Activated CD4-positive, alpha-beta memory T cell treated with anti-CD3 and anti-CD28 coated beads, Interleukin-2, amount 10 ng/mL, durations not matched to agents 7 days and 5 days (primary cell): ENCODE measurements at regions not wholly inside any gene's neighbourhood (a gene's known extent, or its start where the extent isn't known, plus 50 kb on each side); places are given as distances from the start of the nearest gene placed in this dataset.

Source experiments
- CTCF ChIA-PET: fragments of 350-600 bp; sonication (Branson Sonifier 250); formaldehyde crosslinking; loops from one replicate; lab custom pipeline; 2021; ENCODE audit warnings: antibody characterized with exemption, inconsistent platforms; lab: Charles Lee
- POLR2A ChIA-PET: fragments of 350-600 bp; sonication (Branson Sonifier 250); formaldehyde crosslinking; loops from one replicate; lab custom pipeline; 2021; ENCODE audit warnings: antibody characterized with exemption; lab: Charles Lee
- DNase-seq: peaks from one replicate; pipeline ENCODE4 v3.0.0-alpha.2; 2020
- H3K27ac Mint-ChIP-seq: one replicate; pipeline ENCODE4 v1.8.0; 2021; ENCODE audit warnings: mild to moderate bottlenecking, mixed read lengths
- H3K27me3 Mint-ChIP-seq: one replicate; pipeline ENCODE4 v1.8.0; 2021; ENCODE audit warnings: mixed read lengths
- H3K36me3 Mint-ChIP-seq: one replicate; pipeline ENCODE4 v1.8.0; 2021; ENCODE audit warnings: low read depth, mixed read lengths
- H3K4me1 Mint-ChIP-seq: one replicate; pipeline ENCODE4 v1.8.0; 2021; ENCODE audit warnings: mixed read lengths
- H3K4me3 Mint-ChIP-seq: one replicate; pipeline ENCODE4 v1.8.0; 2021; ENCODE audit warnings: mild to moderate bottlenecking, mixed read lengths
- H3K9me3 Mint-ChIP-seq: one replicate; pipeline ENCODE4 v1.8.0; 2021; ENCODE audit warnings: mixed read lengths

GRCh38 chr2:176525086-176525485 is 255.8 kb downstream of the MTX2 start:
- Mint-ChIP-seq H3K4me1 (no peaks in the 10 kb centered on the region), H3K27ac (no peak overlapping the region), H3K27me3 (peaks cover 20% of the 10 kb centered on the region), H3K36me3 (no peaks in the 10 kb centered on the region), H3K9me3 (no peaks in the 10 kb centered on the region), H3K4me3 (no peak overlapping the region)
- POLR2A ChIA-PET = no interaction called here
- CTCF ChIA-PET = interaction anchor here (1.8 kb wide), 1 partner anchor 28 kb away, joined by 4 read pairs; no protein-coding TSS in a partner anchor
- DNase-seq = no peak

GRCh38 chr2:176526995-176527901 is 258.0 kb downstream of the MTX2 start:
- peaks cover 26% of the 10 kb centered on the region for H3K27me3 Mint-ChIP-seq
- H3K4me3 Mint-ChIP-seq = no peak overlapping the region
- H3K4me1 Mint-ChIP-seq = no peaks in the 10 kb centered on the region
- CTCF ChIA-PET = no interaction called here
- no peak for DNase-seq
- no peaks in the 10 kb centered on the region for H3K36me3 Mint-ChIP-seq
- POLR2A ChIA-PET = no interaction called here
- no peak overlapping the region for H3K27ac Mint-ChIP-seq
- H3K9me3 Mint-ChIP-seq = no peaks in the 10 kb centered on the region

GRCh38 chr2:176531608-176532007 is 262.4 kb downstream of the MTX2 start:
- H3K36me3 Mint-ChIP-seq = no peaks in the 10 kb centered on the region
- H3K27me3 Mint-ChIP-seq = peaks cover 20% of the 10 kb centered on the region
- ChIA-PET POLR2A (no interaction called here), CTCF (no interaction called here)
- H3K9me3 Mint-ChIP-seq = no peaks in the 10 kb centered on the region
- H3K27ac Mint-ChIP-seq = no peak overlapping the region
- no peaks in the 10 kb centered on the region for H3K4me1 Mint-ChIP-seq
- DNase-seq = no peak
- H3K4me3 Mint-ChIP-seq = no peak overlapping the region

GRCh38 chr2:176533505-176534193 is 264.4 kb downstream of the MTX2 start:
- peaks cover 19% of the 10 kb centered on the region for H3K27me3 Mint-ChIP-seq
- POLR2A ChIA-PET = no interaction called here
- H3K4me3 Mint-ChIP-seq = no peak overlapping the region
- no peaks in the 10 kb centered on the region for H3K4me1 Mint-ChIP-seq
- no peak for DNase-seq
- no peaks in the 10 kb centered on the region for H3K9me3 Mint-ChIP-seq
- H3K36me3 Mint-ChIP-seq = no peaks in the 10 kb centered on the region
- CTCF ChIA-PET = interaction anchor here (2.3 kb wide), 1 partner anchor 21 kb away, joined by 7 read pairs; no protein-coding TSS in a partner anchor
- H3K27ac Mint-ChIP-seq = no peak overlapping the region

- H3K27me3 Mint-ChIP-seq = peaks cover 16% of the 10 kb centered on the region
- H3K36me3 Mint-ChIP-seq = no peaks in the 10 kb centered on the region
- H3K27ac Mint-ChIP-seq = no peak overlapping the region
- no peaks in the 10 kb centered on the region for H3K4me1 Mint-ChIP-seq
- no peak overlapping the region for H3K4me3 Mint-ChIP-seq
- no peak for DNase-seq
- ChIA-PET CTCF (interaction anchor here (2.3 kb wide), 1 partner anchor 20 kb away, joined by 7 read pairs; no protein-coding TSS in a partner anchor), POLR2A (no interaction called here)
- H3K9me3 Mint-ChIP-seq = no peaks in the 10 kb centered on the region
Measured at GRCh38 chr2:176534798-176535466, 265.7 kb downstream of the MTX2 start.

GRCh38 chr2:176535467-176536113 is 266.3 kb downstream of the MTX2 start:
- no peak for DNase-seq
- Mint-ChIP-seq H3K27ac (no peak overlapping the region), H3K36me3 (no peaks in the 10 kb centered on the region), H3K4me3 (no peak overlapping the region), H3K9me3 (no peaks in the 10 kb centered on the region), H3K4me1 (no peaks in the 10 kb centered on the region), H3K27me3 (peaks cover 13% of the 10 kb centered on the region)
- POLR2A ChIA-PET = no interaction called here
- CTCF ChIA-PET = interaction anchor here (2.3 kb wide), 1 partner anchor 19 kb away, joined by 7 read pairs; no protein-coding TSS in a partner anchor

GRCh38 chr2:176536439-176537133 is 267.3 kb downstream of the MTX2 start:
- POLR2A ChIA-PET = no interaction called here
- Mint-ChIP-seq H3K36me3 (no peaks in the 10 kb centered on the region), H3K27ac (no peak overlapping the region), H3K27me3 (peaks cover 10% of the 10 kb centered on the region), H3K9me3 (no peaks in the 10 kb centered on the region), H3K4me3 (no peak overlapping the region), H3K4me1 (no peaks in the 10 kb centered on the region)
- DNase-seq = no peak
- CTCF ChIA-PET = interaction anchor here (0.6 kb wide), 1 partner anchor 18 kb away, joined by 3 read pairs; no protein-coding TSS in a partner anchor

GRCh38 chr2:176537932-176538331 is 268.7 kb downstream of the MTX2 start:
- no peak overlapping the region for H3K4me3 Mint-ChIP-seq

GRCh38 chr2:176540995-176541394 is 271.8 kb downstream of the MTX2 start:
- H3K36me3 Mint-ChIP-seq = no peaks in the 10 kb centered on the region
- no peak for DNase-seq
- no peaks in the 10 kb centered on the region for H3K9me3 Mint-ChIP-seq
- no peaks in the 10 kb centered on the region for H3K4me1 Mint-ChIP-seq
- ChIA-PET POLR2A (no interaction called here), CTCF (no interaction called here)
- peaks cover 12% of the 10 kb centered on the region for H3K27me3 Mint-ChIP-seq
- H3K27ac Mint-ChIP-seq = no peak overlapping the region
- H3K4me3 Mint-ChIP-seq = no peak overlapping the region

More at GRCh38 chr2:176537932-176538331, 268.7 kb downstream of the MTX2 start:
- Mint-ChIP-seq H3K36me3 (no peaks in the 10 kb centered on the region), H3K27me3 (peaks cover 13% of the 10 kb centered on the region), H3K9me3 (no peaks in the 10 kb centered on the region), H3K27ac (no peak overlapping the region), H3K4me1 (no peaks in the 10 kb centered on the region)
- no peak for DNase-seq
- POLR2A ChIA-PET = no interaction called here
- CTCF ChIA-PET = no interaction called here

GRCh38 chr2:176542476-176542875 is 273.2 kb downstream of the MTX2 start:
- no peak for DNase-seq
- Mint-ChIP-seq H3K9me3 (no peaks in the 10 kb centered on the region), H3K27me3 (peaks cover 13% of the 10 kb centered on the region), H3K36me3 (no peaks in the 10 kb centered on the region), H3K27ac (no peak overlapping the region), H3K4me1 (no peaks in the 10 kb centered on the region), H3K4me3 (no peak overlapping the region)
- ChIA-PET POLR2A (no interaction called here), CTCF (interaction anchor here (1.2 kb wide), 1 partner anchor 12 kb away, joined by 4 read pairs; no protein-coding TSS in a partner anchor)

GRCh38 chr2:176544557-176544956 is 275.3 kb downstream of the MTX2 start:
- no peak overlapping the region for H3K4me3 Mint-ChIP-seq
- H3K36me3 Mint-ChIP-seq = no peaks in the 10 kb centered on the region
- POLR2A ChIA-PET = no interaction called here
- CTCF ChIA-PET = interaction anchor here (1.1 kb wide), 1 partner anchor 10 kb away, joined by 4 read pairs; no protein-coding TSS in a partner anchor
- no peak for DNase-seq
- no peaks in the 10 kb centered on the region for H3K9me3 Mint-ChIP-seq
- no peaks in the 10 kb centered on the region for H3K4me1 Mint-ChIP-seq
- no peak overlapping the region for H3K27ac Mint-ChIP-seq
- peaks cover 15% of the 10 kb centered on the region for H3K27me3 Mint-ChIP-seq
